GM20431 (cell line): ENCODE measurements at regions not wholly inside any gene's neighbourhood (a gene's known extent, or its start where the extent isn't known, plus 50 kb on each side); places are given as distances from the start of the nearest gene placed in this dataset.

ENCODE experiments used
- in situ Hi-C: fragments of 300-500 bp; cut with MseI, MboI; formaldehyde crosslinking; loops from one replicate; pipeline ENCODE4 v1.15.0; 2020; ENCODE audit warnings: low sequenced_read_pairs; ENCODE audit not compliant: unreplicated experiment

- in situ Hi-C loops: no loop called here
Observed at GRCh38 chr19:28828276-28828870, 384.6 kb downstream of the UQCRFS1 start.

- in situ Hi-C loops: no loop called here
Observed at GRCh38 chr19:28827382-28827781, 385.6 kb downstream of the UQCRFS1 start.

- in situ Hi-C loops: no loop called here
Observed at GRCh38 chr19:28823338-28823961, 389.5 kb downstream of the UQCRFS1 start.

GRCh38 chr19:28820289-28820688 is 392.7 kb downstream of the UQCRFS1 start:
- in situ Hi-C loops: no loop called here

- in situ Hi-C loops: no loop called here
Observed at GRCh38 chr19:28815257-28815656, 397.7 kb downstream of the UQCRFS1 start.

GRCh38 chr19:28794301-28794700 is 418.6 kb downstream of the UQCRFS1 start:
- in situ Hi-C loops: no loop called here

- in situ Hi-C loops: no loop called here
Observed at GRCh38 chr19:28793391-28794168, 419.4 kb downstream of the UQCRFS1 start.

- in situ Hi-C loops: no loop called here
Observed at GRCh38 chr19:28785971-28786370, 427.0 kb downstream of the UQCRFS1 start.

GRCh38 chr19:28764066-28764465 is 448.9 kb downstream of the UQCRFS1 start:
- in situ Hi-C loops: no loop called here

GRCh38 chr19:28746478-28746877 is 466.5 kb downstream of the UQCRFS1 start:
- in situ Hi-C loops: loop anchor here (25.0 kb wide), 1 partner anchor 516 kb away; no protein-coding TSS in a partner anchor

- in situ Hi-C loops: loop anchor here (25.0 kb wide), 1 partner anchor 517 kb away; no protein-coding TSS in a partner anchor
Observed at GRCh38 chr19:28744943-28745342, 468.0 kb downstream of the UQCRFS1 start.

GRCh38 chr19:28744014-28744413 is 468.9 kb downstream of the UQCRFS1 start:
- in situ Hi-C loops: loop anchor here (25.0 kb wide), 1 partner anchor 518 kb away; no protein-coding TSS in a partner anchor

GRCh38 chr19:28737021-28737895 is 475.7 kb downstream of the UQCRFS1 start:
- in situ Hi-C loops: loop anchor here (25.0 kb wide), 1 partner anchor 525 kb away; no protein-coding TSS in a partner anchor

- in situ Hi-C loops: loop anchor here (25.0 kb wide), 1 partner anchor 526 kb away; no protein-coding TSS in a partner anchor
Observed at GRCh38 chr19:28736528-28736927, 476.4 kb downstream of the UQCRFS1 start.

GRCh38 chr19:28731577-28731976 is 481.4 kb downstream of the UQCRFS1 start:
- in situ Hi-C loops: loop anchor here (25.0 kb wide), 1 partner anchor 531 kb away; no protein-coding TSS in a partner anchor

- in situ Hi-C loops: loop anchor here (25.0 kb wide), 1 partner anchor 531 kb away; no protein-coding TSS in a partner anchor
Observed at GRCh38 chr19:28730791-28731512, 482.0 kb downstream of the UQCRFS1 start.

- in situ Hi-C loops: loop anchor here (25.0 kb wide), 1 partner anchor 535 kb away; no protein-coding TSS in a partner anchor
Observed at GRCh38 chr19:28727480-28728159, 485.3 kb downstream of the UQCRFS1 start.
